GM23338 (cell line): ENCODE measurements at regions not wholly inside any gene's neighbourhood (a gene's known extent, or its start where the extent isn't known, plus 50 kb on each side); places are given as distances from the start of the nearest gene placed in this dataset.
A peak's percentile ranks its signal among the peaks of the same experiment; 100 is the strongest.

Experiments
- ATAC-seq: fragments of 200-7000 bp; cut with Tn5 transposase; 3 replicates; pipeline ENCODE4 v1.9.1; 2020
- DNase-seq: peaks from one replicate; pipeline ENCODE4 v3.0.0-alpha.2; 2015; ENCODE audit warnings: low spot score
- H2AFZ ChIP-seq: fragments of 200-600 bp; sonication (generic); 2 replicates; pipeline ENCODE4 v1.8.0; 2016; ENCODE audit warnings: antibody characterized with exemption, mild to moderate bottlenecking, moderate library complexity
- H3F3A ChIP-seq: fragments of 200-600 bp; sonication (generic); replicated peaks from 2 replicates; pipeline ENCODE4 v1.8.0; 2017; ENCODE audit warnings: antibody characterized with exemption, mixed run types, low read depth
- H3K27ac ChIP-seq: fragments of 200-600 bp; sonication (generic); 2 replicates; pipeline ENCODE4 v1.6.1; 2016; ENCODE audit warnings: low read depth
- H3K27me3 ChIP-seq: fragments of 200-600 bp; sonication (generic); 2 replicates; pipeline ENCODE4 v1.8.0; 2016; ENCODE audit warnings: mild to moderate bottlenecking, mixed run types, moderate library complexity; ENCODE audit not compliant: insufficient read depth
- H3K36me3 ChIP-seq: fragments of 200-600 bp; sonication (generic); 2 replicates; pipeline ENCODE4 v1.8.0; 2016; ENCODE audit warnings: mild to moderate bottlenecking; ENCODE audit not compliant: insufficient read depth
- H3K4me1 ChIP-seq: fragments of 200-600 bp; sonication (generic); 2 replicates; pipeline ENCODE4 v1.8.0; 2016; ENCODE audit warnings: mild to moderate bottlenecking, moderate library complexity; ENCODE audit not compliant: insufficient read depth
- H3K4me2 ChIP-seq: fragments of 200-600 bp; sonication (generic); 2 replicates; pipeline ENCODE4 v1.7.1; 2017; ENCODE audit warnings: mixed run types
- H3K4me3 ChIP-seq: fragments of 200-600 bp; sonication (generic); 2 replicates; pipeline ENCODE4 v1.6.1; 2016; ENCODE audit warnings: mixed run types
- H3K79me2 ChIP-seq: fragments of 200-600 bp; sonication (generic); replicated peaks from 2 replicates; pipeline ENCODE4 v1.8.0; 2017; ENCODE audit warnings: mild to moderate bottlenecking; ENCODE audit not compliant: insufficient read depth
- H3K9me2 ChIP-seq: fragments of 200-600 bp; sonication (generic); 2 replicates; pipeline ENCODE4 v1.8.0; 2017; ENCODE audit not compliant: insufficient read depth
- H4K20me1 ChIP-seq: fragments of 200-600 bp; sonication (generic); replicated peaks from 2 replicates; pipeline ENCODE4 v1.8.0; 2017; ENCODE audit warnings: mild to moderate bottlenecking; ENCODE audit not compliant: insufficient read depth
- H3K27ac Mint-ChIP-seq: 2 replicates; pipeline ENCODE4 v1.8.0; 2020; ENCODE audit warnings: inconsistent platforms, mild to moderate bottlenecking, moderate library complexity, mixed read lengths
- H3K27me3 Mint-ChIP-seq: 3 replicates; pipeline ENCODE4 v1.8.0; 2022; ENCODE audit warnings: low read depth, mild to moderate bottlenecking, moderate library complexity, mixed read lengths, inconsistent platforms; ENCODE audit not compliant: insufficient read depth, poor library complexity
- H3K36me3 Mint-ChIP-seq: 3 replicates; pipeline ENCODE4 v1.8.0; 2021; ENCODE audit warnings: low read depth, mild to moderate bottlenecking, inconsistent platforms, moderate library complexity, mixed read lengths
- H3K4me1 Mint-ChIP-seq: 3 replicates; pipeline ENCODE4 v1.8.0; 2020; ENCODE audit warnings: mild to moderate bottlenecking, inconsistent platforms, mixed read lengths
- H3K4me3 Mint-ChIP-seq: 3 replicates; pipeline ENCODE4 v1.8.0; 2021; ENCODE audit warnings: moderate library complexity, mild to moderate bottlenecking, inconsistent platforms, mixed read lengths
- H3K9me3 Mint-ChIP-seq: 3 replicates; pipeline ENCODE4 v1.8.0; 2020; ENCODE audit warnings: moderate library complexity, mild to moderate bottlenecking, inconsistent platforms, mixed read lengths
- CREB1 ChIP-seq: fragments of 250-450 bp; sonication (Bioruptor Pico); IDR thresholded peaks from 2 replicates; pipeline ENCODE4 v1.5.0; 2020; ENCODE audit warnings: low read depth, mild to moderate bottlenecking, moderate library complexity
- CTCF ChIP-seq, 2 experiments: fragments of 200-600 bp in 1 of 2; sonication (generic) in 1 of 2; conservative IDR thresholded peaks; 2 replicates each; pipeline versions ENCODE4 v1.5.1 to v1.6.1; 2016 to 2017; ENCODE audit warnings: antibody characterized with exemption in 2 of 2, low read depth in 2 of 2, mild to moderate bottlenecking in 2 of 2, moderate library complexity in 1 of 2
- ETS1 ChIP-seq: IDR thresholded peaks from 2 replicates; pipeline ENCODE4 v1.6.1; 2016; ENCODE audit warnings: antibody characterized with exemption
- EZH2 ChIP-seq: fragments of 200-600 bp; sonication (generic); IDR thresholded peaks from one replicate; pipeline ENCODE4 v1.8.0; 2017; ENCODE audit warnings: antibody characterized with exemption, mild to moderate bottlenecking, low read depth; ENCODE audit not compliant: unreplicated experiment
- EZH2phosphoT487 ChIP-seq: fragments of 200-600 bp; sonication (generic); IDR thresholded peaks from one replicate; pipeline ENCODE4 v1.8.1; 2018; ENCODE audit warnings: antibody characterized with exemption; ENCODE audit not compliant: unreplicated experiment
- JUNB ChIP-seq: IDR thresholded peaks from one replicate; pipeline ENCODE4 v1.6.1; 2016; ENCODE audit warnings: antibody characterized with exemption; ENCODE audit not compliant: unreplicated experiment
- NANOG ChIP-seq: IDR thresholded peaks from 2 replicates; pipeline ENCODE4 v1.6.1; 2016; ENCODE audit warnings: antibody characterized with exemption, borderline replicate concordance
- POLR2AphosphoS5 ChIP-seq: IDR thresholded peaks from 2 replicates; pipeline ENCODE4 v1.6.1; 2016; ENCODE audit warnings: antibody characterized with exemption, low read depth
- REST ChIP-seq: IDR thresholded peaks from one replicate; pipeline ENCODE4 v1.6.1; 2018; ENCODE audit warnings: antibody characterized with exemption; ENCODE audit not compliant: unreplicated experiment
- STAT1 ChIP-seq: IDR thresholded peaks from one replicate; pipeline ENCODE4 v1.6.1; 2016; ENCODE audit warnings: antibody characterized with exemption; ENCODE audit not compliant: unreplicated experiment
- ZNF114 ChIP-seq: fragments of 250-450 bp; sonication (Bioruptor Pico); IDR thresholded peaks from 2 replicates; pipeline ENCODE4 v1.5.0; 2020; ENCODE audit warnings: mild to moderate bottlenecking, moderate library complexity
- ZNF331 ChIP-seq: fragments of 250-450 bp; sonication (Bioruptor Pico); IDR thresholded peaks from 2 replicates; pipeline ENCODE4 v1.5.0; 2020; ENCODE audit warnings: low read depth, mild to moderate bottlenecking, moderate library complexity
- ZNF462 ChIP-seq: fragments of 250-450 bp; sonication (Bioruptor Pico); IDR thresholded peaks from 2 replicates; pipeline ENCODE4 v1.5.0; 2020; ENCODE audit warnings: mild to moderate bottlenecking, moderate library complexity

- H3K4me1 ChIP-seq = no peaks in the 10 kb centered on the region
- Mint-ChIP-seq H3K36me3 (no peaks in the 10 kb centered on the region), H3K4me1 (no peaks in the 10 kb centered on the region), H3K9me3 (peaks cover 4% of the 10 kb centered on the region; the same call in 1 of the 3 replicates), H3K27me3 (no peaks in the 10 kb centered on the region), H3K4me3 (no peak overlapping the region), H3K27ac (no peak overlapping the region)
- no peaks in the 10 kb centered on the region for H3K9me2 ChIP-seq
- H4K20me1 ChIP-seq = no peaks in the 10 kb centered on the region
- no peak overlapping the region for H3K4me2 ChIP-seq
- H3K27ac ChIP-seq = no peak overlapping the region
- no peaks in the 10 kb centered on the region for H3F3A ChIP-seq
- TF ChIP-seq ZNF114 (CRISPR knock-in tag) (no peak), ETS1 (no peak), POLR2AphosphoS5 (no peak), EZH2 (no peak), NANOG (no peak), REST (no peak), JUNB (no peak), ZNF462 (CRISPR knock-in tag) (no peak), CTCF (conservative IDR thresholded peaks at IDR 0.05; ENCODE audit: low read depth in 2 of 2) (no peak), EZH2phosphoT487 (no peak), ZNF331 (no peak), CREB1 (CRISPR knock-in tag) (no peak), STAT1 (no peak)
- ATAC-seq = no peak
- no peak overlapping the region for H2AFZ ChIP-seq
- H3K36me3 ChIP-seq = no peaks in the 10 kb centered on the region
- no peaks in the 10 kb centered on the region for H3K27me3 ChIP-seq
- peak; percentile 48 for DNase-seq
- H3K4me3 ChIP-seq = no peak overlapping the region
- no peaks in the 10 kb centered on the region for H3K79me2 ChIP-seq
Measured at GRCh38 chr5:36552651-36553393, 53.6 kb upstream of the SLC1A3 start.
